SK-N-MC (cell line): ENCODE measurements at regions not wholly inside any gene's neighbourhood (a gene's known extent, or its start where the extent isn't known, plus 50 kb on each side); places are given as distances from the start of the nearest gene placed in this dataset.

ENCODE experiments used
- EZH2 ChIP-seq: fragments of 200-600 bp; sonication (generic); IDR thresholded peaks from one replicate; pipeline ENCODE4 v1.6.1; 2017; ENCODE audit warnings: antibody characterized with exemption
- FOXP2 ChIP-seq: optimal IDR thresholded peaks from 2 replicates; pipeline ENCODE3; 2011; ENCODE audit warnings: mild to moderate bottlenecking, moderate library complexity; ENCODE audit not compliant: insufficient read depth; ENCODE audit errors: extremely low read length, control extremely low read depth
- POLR2AphosphoS5 ChIP-seq: IDR thresholded peaks from 2 replicates; pipeline ENCODE4 v1.6.1; 2012; ENCODE audit warnings: mild to moderate bottlenecking, low read depth, low read length, borderline replicate concordance

DNA sequence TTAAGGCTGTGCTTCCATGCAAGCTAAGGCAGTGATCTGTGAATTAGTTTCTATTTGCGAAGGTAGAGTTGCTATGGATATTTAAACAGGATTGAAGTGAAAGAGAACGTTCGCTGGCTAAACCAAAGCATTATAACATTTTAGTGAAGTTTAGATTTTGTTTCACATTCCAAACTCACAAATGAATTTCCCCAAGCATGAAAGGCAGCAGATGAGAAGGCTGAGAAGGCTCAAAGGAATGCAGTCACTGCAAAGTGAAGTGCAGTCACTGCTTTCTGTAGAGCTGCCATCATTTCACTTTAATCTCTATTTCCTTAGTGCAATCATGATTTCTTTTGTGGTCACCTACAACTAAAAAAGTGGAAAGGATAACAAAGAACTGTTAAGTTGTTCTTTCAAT is 334.7 kb upstream of the NR3C2 start:
- TF ChIP-seq POLR2AphosphoS5 (no peak), FOXP2 (no peak), EZH2 (no peak)
